IPS-20b (cell line): ENCODE measurements at regions not wholly inside any gene's neighbourhood (a gene's known extent, or its start where the extent isn't known, plus 50 kb on each side); places are given as distances from the start of the nearest gene placed in this dataset.

Experiments
- H3K27ac ChIP-seq: one replicate; pipeline ENCODE4 v1.5.1; 2013; ENCODE audit warnings: low read length
- H3K27me3 ChIP-seq: 2 replicates; pipeline ENCODE4 v1.6.1; 2013; ENCODE audit warnings: mild to moderate bottlenecking, low read length, inconsistent platforms; ENCODE audit not compliant: insufficient read depth
- H3K36me3 ChIP-seq: 2 replicates; pipeline ENCODE4 v1.6.1; 2013; ENCODE audit warnings: low read depth, mild to moderate bottlenecking, inconsistent platforms, low read length, moderate library complexity; ENCODE audit not compliant: insufficient read depth
- H3K4me1 ChIP-seq: 2 replicates; pipeline ENCODE4 v1.6.1; 2013; ENCODE audit warnings: mild to moderate bottlenecking, control low read depth, inconsistent platforms, low read length, moderate library complexity; ENCODE audit not compliant: insufficient read depth
- H3K4me3 ChIP-seq: 2 replicates; pipeline ENCODE4 v1.5.1; 2013; ENCODE audit warnings: mild to moderate bottlenecking, low read length, inconsistent platforms
- H3K9ac ChIP-seq: 2 replicates; pipeline ENCODE4 v1.6.1; 2013; ENCODE audit warnings: low read depth, mild to moderate bottlenecking, inconsistent platforms, low read length, moderate library complexity
- H3K9me3 ChIP-seq: 2 replicates; pipeline ENCODE4 v1.6.1; 2013; ENCODE audit warnings: mild to moderate bottlenecking, low read depth, low read length, inconsistent platforms; ENCODE audit not compliant: insufficient read depth

GRCh38 chr16:17520561-17520960, 49.8 kb upstream of the XYLT1 start:
- no peaks in the 10 kb centered on the region for H3K36me3 ChIP-seq
- H3K9ac ChIP-seq, result no peak overlapping the region
- no peak overlapping the region for H3K27ac ChIP-seq
- no peaks in the 10 kb centered on the region for H3K4me1 ChIP-seq
- H3K4me3 ChIP-seq, result no peak overlapping the region
- H3K27me3 ChIP-seq, result no peaks in the 10 kb centered on the region
- no peaks in the 10 kb centered on the region for H3K9me3 ChIP-seq
